Hematopoietic multipotent progenitor cell treated with erythropoietin and hydrocortisone succinate and interleukin-3 and kit ligand, for 6 days (in vitro differentiated cells): ENCODE measurements at regions not wholly inside any gene's neighbourhood (a gene's known extent, or its start where the extent isn't known, plus 50 kb on each side); places are given as distances from the start of the nearest gene placed in this dataset.

ENCODE experiments used
- DNase-seq: peaks from one replicate; pipeline ENCODE4 v3.0.0-alpha.2; 2015

- no peak for DNase-seq
Observed at GRCh38 chr12:22740656-22741355, 115.8 kb downstream of the ETNK1 start.

DNA sequence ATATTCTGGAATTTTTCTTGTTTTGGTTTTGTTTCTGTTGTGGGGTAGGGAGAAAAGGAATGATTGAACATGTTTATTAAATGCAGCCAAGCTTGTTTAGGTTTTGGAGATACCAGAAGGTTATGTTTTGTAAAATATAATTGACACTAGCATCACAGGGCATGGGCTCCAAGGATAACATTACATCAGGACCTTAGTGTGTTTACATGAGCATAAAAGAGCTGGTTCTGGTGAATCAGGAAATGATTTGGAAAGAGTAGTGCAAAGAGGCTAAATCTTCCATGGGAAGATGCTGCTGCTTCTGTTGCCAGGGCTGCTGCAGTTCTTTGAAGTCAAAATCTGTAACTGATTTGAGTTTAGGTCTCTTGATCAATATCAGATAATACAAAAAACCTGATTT lies 118.7 kb downstream of the ETNK1 start:
- DNase-seq, result no peak

DNA sequence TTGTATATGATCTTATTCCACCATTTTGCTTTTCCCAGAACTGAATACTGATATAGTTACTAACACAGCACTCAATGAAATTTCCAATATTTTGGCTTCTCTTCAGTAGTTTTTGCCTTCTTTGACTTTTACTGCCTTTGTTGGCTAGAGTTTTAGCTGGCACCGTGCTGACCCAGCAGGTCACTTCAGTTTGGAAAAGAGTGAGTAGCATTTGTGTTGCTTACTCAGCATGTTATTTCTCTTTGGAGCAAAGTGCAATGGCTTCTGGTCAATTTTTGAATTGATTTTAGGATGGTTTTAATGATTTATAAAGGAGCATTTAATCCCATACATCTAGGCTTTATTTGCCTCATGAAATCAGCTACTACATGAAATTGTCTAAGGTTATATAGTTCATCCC lies 119.2 kb downstream of the ETNK1 start:
- DNase-seq, result no peak

GRCh38 chr12:22746720-22747119 lies 121.7 kb downstream of the ETNK1 start:
- DNase-seq, result no peak

- DNase-seq, result no peak
Observed at GRCh38 chr12:22755629-22756028, 130.7 kb downstream of the ETNK1 start.

GRCh38 chr12:22759769-22760674 lies 135.1 kb downstream of the ETNK1 start:
- no peak for DNase-seq

- DNase-seq, result no peak
Observed at GRCh38 chr12:22765421-22766130, 140.6 kb downstream of the ETNK1 start.

DNA sequence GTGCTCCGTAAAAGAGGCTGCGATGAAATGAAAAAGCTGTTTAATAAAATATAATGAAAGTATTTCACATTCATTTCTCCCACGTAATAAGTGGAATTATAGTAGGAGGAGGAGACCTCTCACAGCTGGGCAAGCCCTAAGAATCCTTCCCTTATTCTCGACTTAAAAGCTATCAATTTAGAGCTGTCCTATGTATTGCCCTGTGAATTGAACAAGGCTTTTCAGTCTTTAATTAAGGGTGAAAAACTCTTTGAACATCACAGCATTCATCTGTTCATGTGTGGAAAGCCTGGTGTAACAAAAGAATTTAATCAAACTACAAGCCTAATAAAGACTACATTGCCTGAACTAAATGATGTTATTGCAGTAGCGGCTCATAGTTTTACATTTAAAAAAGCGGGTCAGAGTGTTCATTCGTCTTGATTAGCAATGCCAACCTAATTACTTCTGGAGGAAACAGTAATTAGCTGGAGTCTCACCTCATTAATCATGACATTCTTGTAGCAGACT lies 142.0 kb downstream of the ETNK1 start:
- no peak for DNase-seq

DNA sequence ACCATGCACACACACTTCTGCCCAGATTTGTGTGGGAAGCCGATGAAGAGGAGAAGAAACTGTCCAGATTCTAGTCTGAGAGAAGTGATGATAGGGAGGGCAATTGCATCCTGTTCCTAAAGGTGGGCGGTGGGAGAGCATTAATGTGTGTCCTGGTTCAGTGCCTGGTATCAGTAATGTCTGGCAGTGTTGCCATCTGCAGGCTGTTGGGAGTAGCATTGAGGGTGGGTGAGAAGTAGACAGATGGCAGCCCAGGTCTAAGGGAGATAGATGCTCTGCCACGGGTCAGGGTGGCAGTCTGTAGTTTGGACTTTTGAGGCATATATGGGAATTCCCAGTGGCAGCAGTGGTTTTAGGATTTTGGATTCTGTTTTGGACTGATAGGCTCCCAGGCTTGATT lies 156.4 kb downstream of the ETNK1 start:
- DNase-seq, result no peak

DNA sequence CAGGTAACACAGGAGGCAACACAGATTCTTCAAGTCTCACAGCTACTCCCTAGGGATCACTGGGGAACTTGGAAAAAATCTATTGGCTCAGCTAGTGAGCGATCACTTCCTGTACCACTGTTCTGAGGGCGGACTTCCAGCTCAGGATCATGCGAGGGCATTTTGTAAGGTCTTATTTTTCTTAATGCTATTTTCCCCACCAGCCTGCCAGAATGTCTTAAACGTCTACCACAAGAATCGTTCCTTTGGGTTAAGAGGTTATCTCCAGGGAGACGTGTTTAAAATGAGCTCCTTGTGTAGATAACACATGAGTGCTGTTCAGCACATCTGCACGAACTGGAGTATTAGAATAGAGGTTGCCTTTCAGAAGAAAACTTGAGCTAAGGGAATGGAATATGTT lies 162.6 kb downstream of the ETNK1 start:
- no peak for DNase-seq

- DNase-seq, result no peak
Observed at GRCh38 chr12:22788913-22789312, 163.9 kb downstream of the ETNK1 start.

GRCh38 chr12:22792138-22792537 lies 167.2 kb downstream of the ETNK1 start:
- no peak for DNase-seq

DNA sequence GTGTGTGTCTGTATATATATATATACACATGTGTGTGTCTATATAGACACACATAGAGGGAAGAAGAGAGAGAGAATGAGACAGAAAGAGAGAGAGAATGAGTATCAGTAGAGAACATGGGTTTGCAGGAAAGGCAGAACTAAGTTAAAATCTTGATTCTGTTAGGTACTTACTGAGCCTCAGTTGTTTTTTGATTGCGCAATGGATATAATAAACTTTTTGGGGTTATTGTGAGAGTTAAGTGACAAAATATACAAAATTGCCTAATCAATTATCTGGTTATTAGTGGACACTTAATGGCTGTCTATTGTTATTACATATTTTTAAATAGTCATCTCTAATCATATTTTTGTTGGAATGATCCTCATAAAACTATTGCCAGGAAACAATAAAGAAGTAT lies 169.0 kb downstream of the ETNK1 start:
- DNase-seq, result no peak

DNA sequence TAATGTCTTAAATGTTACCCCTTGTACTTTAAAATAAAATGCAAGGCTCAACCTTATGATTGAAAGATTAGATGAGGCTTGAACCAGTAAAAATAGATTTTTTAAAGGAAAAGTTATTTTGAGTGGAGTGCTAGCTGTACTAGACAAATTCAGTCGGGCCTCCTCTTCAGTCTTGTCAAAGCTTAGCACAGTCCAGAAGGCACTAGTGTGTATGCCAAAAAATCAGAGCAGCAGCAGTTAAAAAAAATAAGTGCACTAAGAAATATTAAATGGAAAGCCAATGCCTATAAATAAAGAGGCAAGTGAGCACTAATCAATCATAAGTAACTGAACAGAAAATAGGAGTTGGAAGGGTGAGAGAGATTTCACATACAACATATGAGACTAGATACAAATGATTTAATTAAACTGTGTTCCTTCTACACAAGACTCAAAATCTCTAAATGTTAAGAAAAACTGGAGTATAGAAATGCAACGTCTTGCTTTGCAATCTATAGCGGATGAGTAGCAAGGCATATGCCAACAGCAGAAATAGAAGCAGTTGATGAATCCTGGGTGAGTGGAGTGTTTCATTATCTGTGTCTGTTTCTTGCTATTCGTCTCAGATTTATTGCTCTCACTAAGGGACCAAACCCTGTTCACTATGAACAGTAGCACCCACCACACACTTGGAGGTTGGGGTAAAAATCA lies 172.1 kb downstream of the ETNK1 start:
- no peak for DNase-seq

DNA sequence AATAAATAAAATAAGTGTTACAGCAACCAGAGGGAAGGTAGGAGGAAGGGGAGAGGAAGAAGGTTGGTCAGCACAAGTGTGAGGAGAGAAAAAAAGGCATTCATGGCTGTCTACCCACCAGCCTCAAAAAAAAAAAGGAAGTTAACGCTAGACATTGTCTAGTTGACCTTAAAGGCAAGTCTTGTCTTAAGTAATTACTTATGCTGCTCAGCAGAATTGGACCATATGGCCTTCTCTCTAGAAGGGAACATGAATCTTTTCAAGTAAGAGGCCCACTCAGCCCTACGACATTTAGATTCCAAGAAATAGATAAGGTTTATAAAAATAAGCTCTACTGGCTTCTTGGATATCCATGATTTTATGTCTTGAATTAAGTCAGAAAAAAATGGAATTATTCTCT lies 172.7 kb downstream of the ETNK1 start:
- peak; percentile 5 for DNase-seq

DNA sequence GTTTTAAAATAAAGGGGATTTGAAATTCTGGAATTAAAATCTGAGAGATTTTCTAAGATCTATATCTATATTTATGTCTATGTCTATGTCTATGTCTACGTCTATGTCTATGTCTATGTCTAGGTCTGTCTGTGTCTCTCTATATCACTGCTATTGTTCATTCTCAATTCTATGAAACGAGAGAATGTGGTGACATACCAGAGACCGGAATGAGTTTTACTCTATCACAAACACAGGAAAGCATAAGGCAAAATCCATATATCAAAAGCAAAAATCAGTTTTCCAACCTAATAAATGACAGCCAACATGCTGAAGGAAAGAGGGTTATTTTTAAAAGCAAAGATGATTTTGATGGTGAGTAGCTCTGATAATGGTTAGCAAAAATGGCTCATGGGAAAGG lies 173.1 kb downstream of the ETNK1 start:
- DNase-seq, result no peak

- no peak for DNase-seq
Observed at GRCh38 chr12:22799503-22799902, 174.5 kb downstream of the ETNK1 start.

- no peak for DNase-seq
Observed at GRCh38 chr12:22800332-22800731, 175.4 kb downstream of the ETNK1 start.

GRCh38 chr12:22802883-22803630 lies 178.1 kb downstream of the ETNK1 start:
- DNase-seq, result no peak

DNA sequence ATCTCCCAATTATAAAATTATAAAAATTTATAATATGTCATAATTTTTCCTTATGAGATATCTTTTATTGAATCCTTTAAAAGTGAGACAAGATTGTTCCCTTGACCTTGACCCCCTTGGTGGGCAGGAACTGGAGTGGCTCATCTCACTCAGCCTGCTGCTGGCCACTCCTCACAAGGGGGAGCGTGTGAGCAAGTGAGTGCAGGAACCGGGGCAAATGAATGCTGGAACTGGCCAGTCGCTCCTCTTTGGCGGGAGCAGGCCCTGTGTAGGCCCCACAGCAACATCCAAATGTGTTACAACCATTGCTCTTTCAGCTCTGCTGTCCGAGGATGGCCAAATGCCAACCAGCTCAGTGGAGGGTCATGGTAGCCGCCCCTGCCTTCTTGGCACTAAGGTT lies 178.8 kb downstream of the ETNK1 start:
- no peak for DNase-seq

DNA sequence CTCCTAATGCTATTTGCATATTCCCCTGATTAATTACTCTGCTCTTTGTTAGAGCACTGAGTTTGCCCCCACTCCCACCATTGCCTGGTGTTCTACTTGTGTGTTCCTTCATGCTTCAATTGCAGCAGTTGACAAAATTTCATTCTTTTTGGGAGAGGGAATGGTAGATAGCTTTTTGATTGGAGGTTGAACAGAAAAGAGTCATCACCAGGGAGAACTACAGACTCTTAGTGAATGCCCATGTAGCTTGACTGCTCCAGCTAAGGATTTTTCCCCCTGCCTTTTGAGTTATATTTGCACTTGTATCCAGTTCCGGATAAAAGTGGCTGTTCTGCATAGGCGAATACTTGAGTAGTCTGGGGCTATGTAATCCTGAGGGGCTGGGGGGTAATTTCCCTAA lies 183.9 kb downstream of the ETNK1 start:
- DNase-seq, result no peak

DNA sequence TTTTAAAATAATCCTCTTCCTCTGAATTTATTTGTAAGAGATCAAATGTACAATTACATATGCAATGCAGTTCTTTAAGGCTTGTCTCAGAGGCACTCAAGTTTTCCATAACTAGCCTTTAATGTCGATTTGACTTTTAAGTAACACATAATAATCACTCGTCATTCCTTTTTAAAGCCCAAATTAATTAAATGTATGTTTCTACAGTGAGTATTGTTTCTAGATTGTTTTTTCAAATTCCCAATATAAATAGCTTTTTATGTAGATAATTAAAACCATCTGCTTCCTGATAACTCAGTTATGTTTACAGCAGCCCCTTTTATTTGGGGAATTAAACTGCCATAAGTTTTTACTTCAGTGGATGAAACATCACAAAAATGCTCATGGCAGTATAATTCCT lies 185.1 kb downstream of the ETNK1 start:
- DNase-seq, result no peak
